Vagina (tissue), 2 donors: ENCODE measurements at regions not wholly inside any gene's neighbourhood (a gene's known extent, or its start where the extent isn't known, plus 50 kb on each side); places are given as distances from the start of the nearest gene placed in this dataset.

Experiments used
- POLR2A ChIP-seq, 2 donors: fragments of 450-650 bp; IDR thresholded peaks; one replicate each; pipeline ENCODE4 v1.6.1; 2017; ENCODE audit warnings: antibody characterized with exemption in 2 of 2, mild to moderate bottlenecking in 2 of 2, moderate library complexity in 2 of 2
- POLR2AphosphoS5 ChIP-seq, 2 donors: sonication (generic); formaldehyde crosslinking; IDR thresholded peaks; one replicate each; pipeline ENCODE4 v1.9.0; 2017; ENCODE audit warnings: antibody characterized with exemption in 2 of 2, mild to moderate bottlenecking in 2 of 2, low read depth in 1 of 2; ENCODE audit not compliant: insufficient read depth in 1 of 2
- TF ChIP-seq, protein P1 (sequence below), 3 experiments: fragments of 450-650 bp in 2 of 3; fragments of 200-600 bp in 1 of 3; sonication (generic) in 1 of 3; IDR thresholded peaks; one replicate each; pipeline ENCODE4 v1.5.1; 2017 to 2019; ENCODE audit warnings: antibody characterized with exemption in 3 of 3, mild to moderate bottlenecking in 2 of 3, moderate library complexity in 2 of 3

GRCh38 chr11:80186692-80187091 is 745.9 kb upstream of the TENM4 start:
- no peak for TF ChIP-seq POLR2AphosphoS5 (IDR thresholded peaks at IDR 0.05; ENCODE audit: insufficient read depth in 1 of 2, low read depth in 1 of 2)
- TF ChIP-seq, protein P1, sequence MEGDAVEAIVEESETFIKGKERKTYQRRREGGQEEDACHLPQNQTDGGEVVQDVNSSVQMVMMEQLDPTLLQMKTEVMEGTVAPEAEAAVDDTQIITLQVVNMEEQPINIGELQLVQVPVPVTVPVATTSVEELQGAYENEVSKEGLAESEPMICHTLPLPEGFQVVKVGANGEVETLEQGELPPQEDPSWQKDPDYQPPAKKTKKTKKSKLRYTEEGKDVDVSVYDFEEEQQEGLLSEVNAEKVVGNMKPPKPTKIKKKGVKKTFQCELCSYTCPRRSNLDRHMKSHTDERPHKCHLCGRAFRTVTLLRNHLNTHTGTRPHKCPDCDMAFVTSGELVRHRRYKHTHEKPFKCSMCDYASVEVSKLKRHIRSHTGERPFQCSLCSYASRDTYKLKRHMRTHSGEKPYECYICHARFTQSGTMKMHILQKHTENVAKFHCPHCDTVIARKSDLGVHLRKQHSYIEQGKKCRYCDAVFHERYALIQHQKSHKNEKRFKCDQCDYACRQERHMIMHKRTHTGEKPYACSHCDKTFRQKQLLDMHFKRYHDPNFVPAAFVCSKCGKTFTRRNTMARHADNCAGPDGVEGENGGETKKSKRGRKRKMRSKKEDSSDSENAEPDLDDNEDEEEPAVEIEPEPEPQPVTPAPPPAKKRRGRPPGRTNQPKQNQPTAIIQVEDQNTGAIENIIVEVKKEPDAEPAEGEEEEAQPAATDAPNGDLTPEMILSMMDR (IDR thresholded peaks at IDR 0.05) = no peak
- no peak for TF ChIP-seq POLR2A (IDR thresholded peaks at IDR 0.05)
